Vagina (tissue), 2 donors: ENCODE measurements at regions not wholly inside any gene's neighbourhood (a gene's known extent, or its start where the extent isn't known, plus 50 kb on each side); places are given as distances from the start of the nearest gene placed in this dataset.

Source experiments
- POLR2A ChIP-seq, 2 donors: fragments of 450-650 bp; IDR thresholded peaks; one replicate each; pipeline ENCODE4 v1.6.1; 2017; ENCODE audit warnings: antibody characterized with exemption in 2 of 2, mild to moderate bottlenecking in 2 of 2, moderate library complexity in 2 of 2
- TF ChIP-seq, protein P1 (sequence below), 3 experiments: fragments of 450-650 bp in 2 of 3; fragments of 200-600 bp in 1 of 3; sonication (generic) in 1 of 3; IDR thresholded peaks; one replicate each; pipeline ENCODE4 v1.5.1; 2017 to 2019; ENCODE audit warnings: antibody characterized with exemption in 3 of 3, mild to moderate bottlenecking in 2 of 3, moderate library complexity in 2 of 3

GRCh38 chr20:24805456-24806238 lies 143.4 kb upstream of the CST7 start:
- TF ChIP-seq, protein P1, sequence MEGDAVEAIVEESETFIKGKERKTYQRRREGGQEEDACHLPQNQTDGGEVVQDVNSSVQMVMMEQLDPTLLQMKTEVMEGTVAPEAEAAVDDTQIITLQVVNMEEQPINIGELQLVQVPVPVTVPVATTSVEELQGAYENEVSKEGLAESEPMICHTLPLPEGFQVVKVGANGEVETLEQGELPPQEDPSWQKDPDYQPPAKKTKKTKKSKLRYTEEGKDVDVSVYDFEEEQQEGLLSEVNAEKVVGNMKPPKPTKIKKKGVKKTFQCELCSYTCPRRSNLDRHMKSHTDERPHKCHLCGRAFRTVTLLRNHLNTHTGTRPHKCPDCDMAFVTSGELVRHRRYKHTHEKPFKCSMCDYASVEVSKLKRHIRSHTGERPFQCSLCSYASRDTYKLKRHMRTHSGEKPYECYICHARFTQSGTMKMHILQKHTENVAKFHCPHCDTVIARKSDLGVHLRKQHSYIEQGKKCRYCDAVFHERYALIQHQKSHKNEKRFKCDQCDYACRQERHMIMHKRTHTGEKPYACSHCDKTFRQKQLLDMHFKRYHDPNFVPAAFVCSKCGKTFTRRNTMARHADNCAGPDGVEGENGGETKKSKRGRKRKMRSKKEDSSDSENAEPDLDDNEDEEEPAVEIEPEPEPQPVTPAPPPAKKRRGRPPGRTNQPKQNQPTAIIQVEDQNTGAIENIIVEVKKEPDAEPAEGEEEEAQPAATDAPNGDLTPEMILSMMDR (IDR thresholded peaks at IDR 0.05) = no peak
- no peak for TF ChIP-seq POLR2A (IDR thresholded peaks at IDR 0.05)
